Stimulated activated CD4-positive, alpha-beta T cell treated with anti-CD3 and anti-CD28 coated beads, Interleukin-4, amount 100 ng/mL, for 48 hours (primary cell): ENCODE measurements at regions not wholly inside any gene's neighbourhood (a gene's known extent, or its start where the extent isn't known, plus 50 kb on each side); places are given as distances from the start of the nearest gene placed in this dataset.
"Not testable (repeated sequence)": the region's sequence is repeated elsewhere in the genome, so short reads cannot be mapped to it uniquely, and the experiment has no call there.

Source experiments
- DNase-seq, 2 donors: peaks; one replicate each; pipeline ENCODE4 v3.0.0-alpha.2; 2020; ENCODE audit warnings: low read depth in 2 of 2

GRCh38 chr2:428591-428990 lies 140.7 kb upstream of the ALKAL2 start:
- no peak for DNase-seq

DNA sequence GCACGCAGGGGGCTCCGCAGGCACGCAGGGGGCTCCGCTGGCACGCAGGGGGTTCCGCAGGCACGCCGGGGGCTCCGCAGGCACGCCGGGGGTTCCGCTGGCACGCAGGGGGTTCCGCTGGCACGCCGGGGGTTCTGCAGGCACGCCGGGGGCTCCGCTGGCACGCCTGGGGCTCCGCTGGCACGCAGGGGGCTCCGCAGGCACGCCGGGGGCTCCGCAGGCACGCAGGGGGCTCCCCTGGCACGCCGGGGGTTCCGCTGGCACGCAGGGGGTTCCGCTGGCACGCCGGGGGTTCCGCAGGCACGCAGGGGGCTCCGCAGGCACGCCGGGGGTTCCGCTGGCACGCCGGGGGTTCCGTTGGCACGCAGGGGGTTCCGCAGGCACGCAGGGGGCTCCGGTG lies 138.8 kb upstream of the ALKAL2 start:
- not testable (repeated sequence) for DNase-seq

DNA sequence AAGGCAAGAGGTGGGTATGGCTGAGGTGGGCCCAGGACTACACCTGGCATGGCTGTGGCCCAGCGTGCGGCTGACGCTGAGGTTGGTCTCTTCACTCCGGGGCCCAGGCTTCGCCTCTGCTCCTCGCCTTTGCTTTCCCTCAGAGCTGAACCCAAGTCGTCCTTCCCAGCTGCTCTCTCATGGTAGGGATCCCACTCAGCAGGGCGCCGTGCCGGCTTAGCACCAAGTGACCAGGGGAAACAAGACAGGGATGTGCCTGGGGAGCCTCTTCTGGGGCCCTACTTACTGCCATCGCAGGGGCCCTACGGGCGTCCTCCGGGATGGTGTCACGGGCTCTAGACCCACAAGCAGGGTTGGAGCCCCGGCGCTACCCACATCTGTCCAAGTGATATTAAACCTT lies 138.1 kb upstream of the ALKAL2 start:
- DNase-seq, result no peak

- DNase-seq, result no peak
These were observed 137.4 kb upstream of the ALKAL2 start for GRCh38 chr2:425243-425642.

- DNase-seq, result no peak
These were observed 136.6 kb upstream of the ALKAL2 start for GRCh38 chr2:424306-425171.

DNA sequence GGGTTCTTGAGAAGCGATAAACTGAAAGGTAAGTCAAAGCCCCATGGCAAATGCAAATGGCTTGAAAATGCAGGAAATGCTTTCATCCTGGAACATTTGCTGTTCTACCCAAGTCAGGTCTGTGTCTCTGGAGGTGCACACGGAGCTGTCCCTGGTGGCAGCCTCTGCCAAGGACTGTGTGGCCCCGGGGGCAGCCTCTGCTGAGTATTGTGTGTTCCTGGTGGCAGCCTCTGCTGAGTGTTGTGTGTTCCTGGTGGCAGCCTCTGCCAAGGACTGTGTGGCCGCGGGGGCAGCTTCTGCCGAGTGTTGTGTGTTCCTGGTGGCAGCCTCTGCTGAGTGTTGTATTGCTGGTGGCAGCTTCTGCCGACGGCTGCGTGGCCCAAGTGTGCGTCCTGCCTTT lies 135.6 kb upstream of the ALKAL2 start:
- no peak for DNase-seq

DNA sequence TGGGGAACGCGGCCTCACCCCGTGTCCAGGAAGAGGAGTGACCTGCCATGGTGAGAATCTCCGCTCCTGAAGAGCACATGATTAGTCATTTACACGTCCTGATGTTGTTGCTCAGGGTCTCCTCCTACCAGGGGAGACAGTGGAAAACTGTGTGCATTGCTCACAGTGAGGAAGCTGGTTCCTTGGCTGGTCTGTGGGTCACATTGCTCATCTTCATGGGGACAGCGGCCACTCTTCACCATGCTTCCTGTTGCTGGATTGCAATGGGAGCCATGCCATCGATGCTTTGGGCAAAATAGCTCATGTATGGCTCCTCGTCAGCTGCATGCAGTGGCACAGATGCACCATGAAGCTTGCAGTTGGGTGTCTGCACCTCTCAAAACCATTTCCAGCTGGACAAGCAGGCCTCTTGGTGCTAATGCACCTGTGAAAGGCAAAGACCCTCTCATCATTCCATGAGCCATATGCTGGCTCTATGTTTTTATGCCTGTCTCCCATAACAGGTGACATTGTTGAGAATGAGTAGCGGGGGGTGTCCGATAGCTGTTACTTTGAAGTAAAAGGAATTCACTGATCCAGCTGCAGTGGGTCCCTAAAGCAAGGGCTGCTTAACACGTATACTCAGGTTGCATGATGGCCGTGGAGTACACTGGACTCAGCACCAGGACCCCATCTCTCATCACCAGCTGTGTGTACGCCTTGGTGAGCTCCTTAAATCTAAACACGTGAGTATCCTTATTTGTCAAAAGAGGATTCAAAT lies 135.0 kb upstream of the ALKAL2 start:
- no peak for DNase-seq

DNA sequence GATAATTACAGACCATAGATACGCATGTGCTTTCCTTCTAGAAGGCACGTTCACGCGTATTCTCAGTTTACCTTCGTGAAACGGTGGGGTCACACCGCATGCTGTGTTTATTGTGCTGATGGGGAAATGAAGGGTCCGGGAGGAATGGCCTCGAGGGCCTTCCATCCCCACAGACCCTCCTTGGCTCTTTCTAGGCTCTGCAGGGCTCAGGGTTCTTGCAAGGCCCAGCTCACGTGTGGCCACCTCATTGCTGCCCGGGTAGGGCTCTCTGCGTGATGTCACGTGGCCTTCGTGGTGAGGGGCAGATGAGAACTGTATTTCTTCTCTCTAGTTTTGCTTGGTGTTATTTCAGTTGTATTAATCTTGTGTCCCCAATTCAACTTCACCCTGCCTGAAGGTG lies 133.5 kb upstream of the ALKAL2 start:
- DNase-seq, result no peak

DNA sequence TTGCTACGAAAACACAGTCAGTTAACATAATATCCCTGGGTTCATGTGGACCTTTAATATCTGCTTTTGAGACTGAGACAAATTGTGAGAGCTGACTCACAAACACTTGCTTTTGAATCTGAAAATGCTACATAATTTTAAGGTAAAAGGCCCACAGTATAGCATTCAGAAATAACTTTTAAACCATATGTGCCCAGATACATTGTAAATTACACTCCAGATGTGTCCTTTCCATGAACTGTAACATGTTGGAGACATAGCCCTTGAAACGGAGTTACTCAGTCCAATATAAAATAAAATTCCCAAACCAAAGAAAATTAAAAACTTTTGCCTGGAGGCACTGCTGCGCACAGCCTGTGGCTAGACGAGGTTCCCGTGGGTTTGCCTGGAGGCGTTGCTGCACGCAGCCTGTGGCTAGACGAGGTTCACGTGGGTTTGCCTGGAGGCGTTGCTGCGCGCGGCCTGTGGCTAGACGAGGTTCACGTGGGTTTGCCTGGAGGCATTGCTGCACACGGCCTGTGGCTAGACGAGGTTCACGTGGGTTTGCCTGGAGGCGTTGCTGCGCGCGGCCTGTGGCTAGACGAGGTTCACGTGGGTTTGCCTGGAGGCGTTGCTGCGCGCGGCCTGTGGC lies 131.9 kb upstream of the ALKAL2 start:
- no peak for DNase-seq

DNA sequence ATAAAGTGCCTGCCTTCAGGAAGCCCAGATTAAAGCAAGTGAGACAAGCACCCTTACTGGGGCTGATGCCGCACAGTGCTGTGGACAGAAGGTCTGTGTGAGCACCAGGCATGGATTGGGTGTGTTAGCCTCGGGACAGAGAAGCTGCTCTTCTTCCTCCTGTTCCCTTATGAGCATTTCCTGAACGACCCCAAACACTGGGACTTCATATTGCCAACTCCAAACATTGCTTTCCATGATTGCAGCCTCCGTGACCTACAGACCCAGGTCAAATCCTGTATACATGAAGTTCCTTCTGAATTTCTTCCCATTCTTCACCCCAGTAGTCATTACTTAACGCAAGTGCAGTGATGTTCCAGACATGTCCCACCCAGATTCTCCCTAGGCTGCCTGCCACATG lies 129.8 kb upstream of the ALKAL2 start:
- no peak for DNase-seq

- no peak for DNase-seq
These were observed 129.1 kb upstream of the ALKAL2 start for GRCh38 chr2:417006-417405.

DNA sequence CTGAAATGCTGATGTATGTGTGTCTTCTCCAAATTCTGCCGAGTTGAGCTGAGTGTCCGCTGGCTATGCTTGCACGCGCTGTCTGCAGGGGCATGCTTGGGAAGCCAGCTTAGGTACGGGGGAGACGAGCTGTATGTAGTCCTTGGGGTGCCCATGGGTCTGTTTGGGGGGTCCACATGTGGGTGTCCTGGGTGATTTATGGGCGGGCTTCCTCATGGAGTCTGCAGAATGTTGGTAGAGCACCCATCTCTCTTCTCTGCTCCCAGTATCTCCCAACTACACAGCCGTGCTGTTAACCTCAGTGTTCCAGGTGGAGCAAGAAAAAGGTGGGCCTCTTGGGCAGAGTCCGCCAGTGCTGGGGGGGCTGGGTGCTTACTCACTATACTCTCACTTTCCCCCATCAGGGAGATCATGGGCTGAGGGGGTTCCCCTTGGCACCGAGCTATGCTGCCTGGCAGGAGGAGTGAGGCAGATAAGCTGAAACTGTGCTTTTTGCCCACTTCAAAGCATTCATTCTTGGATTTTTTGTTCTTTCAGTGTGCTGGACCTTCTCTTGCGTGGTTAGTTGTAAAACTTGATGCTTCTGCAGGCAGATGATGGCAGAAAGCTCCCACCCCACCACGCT lies 128.2 kb upstream of the ALKAL2 start:
- no peak for DNase-seq

- no peak for DNase-seq
These were observed 121.6 kb upstream of the ALKAL2 start for GRCh38 chr2:409523-409922.

DNA sequence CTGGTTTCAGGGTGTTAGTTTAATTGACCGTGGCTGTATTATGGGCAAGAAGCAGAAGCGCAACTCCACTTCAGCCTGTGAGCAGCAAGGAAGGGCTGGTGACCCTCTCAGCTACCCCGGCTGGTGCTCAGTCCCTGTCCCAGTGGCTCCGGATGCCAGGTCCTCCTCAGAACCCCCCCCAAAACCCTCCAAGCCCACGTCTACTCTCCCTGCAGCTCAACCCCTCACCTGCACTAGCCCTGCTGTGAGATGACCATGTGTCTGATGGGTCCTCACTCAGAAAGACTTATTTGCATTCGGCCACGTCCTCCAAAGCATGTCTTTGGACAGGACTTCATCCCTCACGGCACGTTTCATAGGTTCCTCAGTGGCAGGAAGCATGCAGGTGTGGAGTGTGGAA lies 119.7 kb upstream of the ALKAL2 start:
- DNase-seq, result no peak

- no peak for DNase-seq
These were observed 119.0 kb upstream of the ALKAL2 start for GRCh38 chr2:406876-407275.

DNA sequence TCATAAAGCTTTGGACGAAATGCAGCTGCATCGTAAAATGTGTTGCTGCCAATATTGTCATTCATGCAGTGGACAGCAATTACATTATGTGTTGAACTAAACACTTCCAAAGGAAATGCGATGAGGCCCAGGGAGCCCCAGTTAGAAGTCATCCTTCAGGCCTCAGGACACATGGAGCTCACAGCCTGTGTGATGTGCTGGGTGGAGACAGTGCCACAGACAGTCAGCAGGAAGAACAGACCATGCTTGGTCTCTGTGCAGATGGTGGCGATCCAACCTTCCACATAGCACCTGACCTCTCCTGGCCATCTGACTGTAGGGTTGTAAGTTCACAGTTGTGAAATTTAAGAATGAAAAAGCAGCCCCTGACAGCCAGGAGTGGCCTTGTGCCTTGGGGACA lies 118.3 kb upstream of the ALKAL2 start:
- no peak for DNase-seq

- DNase-seq, result no peak
These were observed 116.7 kb upstream of the ALKAL2 start for GRCh38 chr2:404581-404980.

- no peak for DNase-seq
These were observed 115.8 kb upstream of the ALKAL2 start for GRCh38 chr2:403682-404081.

DNA sequence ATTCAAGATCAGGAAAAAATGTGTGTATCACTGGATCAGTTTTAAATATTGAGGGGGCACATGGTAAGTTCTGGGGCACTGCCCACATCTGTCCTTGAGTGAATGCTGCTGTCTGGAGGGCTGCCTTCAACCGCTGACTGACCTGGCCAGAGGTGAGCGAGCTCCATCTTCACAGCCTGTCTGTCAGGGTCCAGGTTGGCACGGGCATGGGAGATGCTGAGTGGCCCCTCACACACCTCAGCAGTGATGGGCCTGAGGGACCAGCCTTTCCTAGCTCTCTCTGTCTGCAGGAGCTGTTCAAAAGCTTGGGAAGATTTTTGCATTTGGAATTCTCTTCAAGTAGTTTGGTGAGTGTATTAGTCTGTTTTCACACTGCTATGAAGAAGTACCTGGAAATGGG lies 114.8 kb upstream of the ALKAL2 start:
- DNase-seq, result no peak

- DNase-seq, result no peak
These were observed 114.3 kb upstream of the ALKAL2 start for GRCh38 chr2:402206-402605.

GRCh38 chr2:401019-401679 lies 113.3 kb upstream of the ALKAL2 start:
- DNase-seq, result no peak

GRCh38 chr2:397926-398325 lies 110.0 kb upstream of the ALKAL2 start:
- no peak for DNase-seq
